AG09319 (cell line): ENCODE measurements at regions not wholly inside any gene's neighbourhood (a gene's known extent, or its start where the extent isn't known, plus 50 kb on each side); places are given as distances from the start of the nearest gene placed in this dataset.

Source experiments
- DNase-seq: peaks from one replicate; pipeline ENCODE4 v3.0.0-alpha.2; 2010; ENCODE audit warnings: low read depth; ENCODE audit errors: extremely low read depth
- TF ChIP-seq, protein P1 (sequence below): IDR thresholded peaks from 2 replicates; pipeline ENCODE4 v1.5.1; 2011; ENCODE audit warnings: low read depth, mild to moderate bottlenecking, inconsistent platforms, low read length, moderate library complexity

DNA sequence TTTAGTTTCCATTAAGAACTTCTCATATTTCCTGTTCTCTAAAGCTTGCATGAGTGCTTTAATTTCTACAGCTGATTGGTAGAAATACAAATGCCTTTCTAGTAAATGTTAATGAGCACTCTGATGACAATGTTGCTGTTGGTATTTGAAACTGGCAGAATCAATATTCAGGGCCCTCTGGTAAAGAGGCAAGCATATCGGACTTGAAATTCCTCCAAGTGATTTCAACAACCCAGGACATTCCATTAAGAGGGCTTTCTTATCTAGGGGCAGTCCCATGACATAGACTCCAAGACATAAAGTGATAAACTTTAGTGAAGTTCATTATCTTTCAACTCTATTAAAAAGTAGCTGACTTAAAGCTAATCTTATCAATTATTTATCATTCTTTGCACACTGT, 83.1 kb upstream of the VCX start:
- no peak for DNase-seq
- TF ChIP-seq, protein P1, sequence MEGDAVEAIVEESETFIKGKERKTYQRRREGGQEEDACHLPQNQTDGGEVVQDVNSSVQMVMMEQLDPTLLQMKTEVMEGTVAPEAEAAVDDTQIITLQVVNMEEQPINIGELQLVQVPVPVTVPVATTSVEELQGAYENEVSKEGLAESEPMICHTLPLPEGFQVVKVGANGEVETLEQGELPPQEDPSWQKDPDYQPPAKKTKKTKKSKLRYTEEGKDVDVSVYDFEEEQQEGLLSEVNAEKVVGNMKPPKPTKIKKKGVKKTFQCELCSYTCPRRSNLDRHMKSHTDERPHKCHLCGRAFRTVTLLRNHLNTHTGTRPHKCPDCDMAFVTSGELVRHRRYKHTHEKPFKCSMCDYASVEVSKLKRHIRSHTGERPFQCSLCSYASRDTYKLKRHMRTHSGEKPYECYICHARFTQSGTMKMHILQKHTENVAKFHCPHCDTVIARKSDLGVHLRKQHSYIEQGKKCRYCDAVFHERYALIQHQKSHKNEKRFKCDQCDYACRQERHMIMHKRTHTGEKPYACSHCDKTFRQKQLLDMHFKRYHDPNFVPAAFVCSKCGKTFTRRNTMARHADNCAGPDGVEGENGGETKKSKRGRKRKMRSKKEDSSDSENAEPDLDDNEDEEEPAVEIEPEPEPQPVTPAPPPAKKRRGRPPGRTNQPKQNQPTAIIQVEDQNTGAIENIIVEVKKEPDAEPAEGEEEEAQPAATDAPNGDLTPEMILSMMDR = no peak

DNA sequence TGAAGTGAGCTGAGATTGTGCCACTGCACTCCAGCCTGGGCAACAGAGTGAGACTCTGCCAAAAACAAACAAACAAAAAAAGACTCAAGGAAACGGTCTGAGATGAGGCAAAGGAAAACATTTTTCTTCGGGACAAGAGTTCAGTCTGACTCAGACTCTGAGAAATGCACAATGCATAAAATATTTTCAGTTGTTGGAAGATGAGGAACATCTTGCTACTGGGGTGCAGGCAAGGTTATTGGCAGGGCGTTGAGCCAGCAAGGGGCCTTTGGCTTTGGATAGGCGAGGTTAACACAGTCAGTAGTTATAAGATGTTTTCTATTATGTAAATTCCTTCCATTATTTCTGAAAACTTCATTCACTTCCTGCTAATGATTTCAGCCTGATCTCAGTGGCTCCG, 96.1 kb upstream of the VCX start:
- TF ChIP-seq, protein P1 = no peak
- no peak for DNase-seq

DNA sequence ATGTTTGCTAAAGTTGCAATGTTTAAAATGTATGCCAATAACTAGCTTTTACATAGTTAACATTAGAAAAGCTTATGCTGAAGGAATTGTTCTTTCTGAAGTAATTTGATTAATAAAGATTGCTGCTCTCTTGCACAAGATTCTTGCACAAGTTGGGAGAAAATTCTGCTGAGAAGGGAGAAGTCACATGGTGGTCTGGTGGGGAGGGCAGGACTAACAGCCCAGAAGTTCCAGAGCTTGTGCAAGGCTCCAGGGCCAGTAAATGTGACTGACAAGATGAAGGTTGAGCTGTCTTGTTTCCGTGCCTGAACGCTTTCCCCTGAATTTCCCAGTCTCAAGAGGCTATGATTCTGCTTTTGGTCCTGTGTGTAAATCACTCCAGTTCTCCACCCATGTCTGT, 112.9 kb upstream of the VCX start:
- TF ChIP-seq, protein P1 = no peak
- DNase-seq = no peak

DNA sequence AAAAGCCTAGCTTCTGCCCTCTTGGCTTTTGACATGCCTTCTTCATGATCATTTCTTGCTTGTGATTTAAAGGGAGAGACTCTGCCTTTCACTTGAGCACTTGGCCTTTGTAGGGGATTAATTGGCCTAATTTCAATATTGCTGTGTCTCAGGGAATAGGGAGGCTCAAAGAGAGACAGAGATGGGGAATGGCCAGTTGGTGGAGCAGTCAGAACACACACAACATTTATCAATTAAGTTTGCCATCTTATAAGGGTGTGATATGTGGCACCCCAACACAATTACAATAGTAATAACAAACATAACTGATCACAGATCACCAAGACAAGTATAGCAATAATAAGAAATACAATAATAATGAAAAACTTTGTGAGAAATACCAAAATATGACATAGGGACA, 122.5 kb upstream of the VCX start:
- DNase-seq = no peak
- TF ChIP-seq, protein P1 = no peak

DNA sequence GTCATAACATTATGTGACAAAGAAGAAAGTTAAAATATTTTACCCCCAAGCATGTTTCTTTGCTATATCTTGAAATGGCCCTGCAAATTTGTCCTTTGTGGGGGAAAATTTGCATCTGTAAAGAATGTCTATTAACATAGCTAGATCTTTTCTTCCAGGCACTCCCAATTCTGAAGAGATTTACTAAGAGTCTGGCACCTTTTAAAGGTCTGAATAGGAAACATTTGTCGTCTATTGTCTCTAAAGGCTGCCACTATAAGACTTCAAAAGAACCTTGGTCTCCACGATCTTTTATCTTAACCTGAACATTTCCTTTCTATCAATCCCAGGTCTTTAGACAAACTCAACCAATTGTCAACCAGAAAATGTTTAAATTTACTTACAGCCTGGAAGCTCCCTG, 128.6 kb upstream of the VCX start:
- DNase-seq = no peak
- TF ChIP-seq, protein P1 = no peak

DNA sequence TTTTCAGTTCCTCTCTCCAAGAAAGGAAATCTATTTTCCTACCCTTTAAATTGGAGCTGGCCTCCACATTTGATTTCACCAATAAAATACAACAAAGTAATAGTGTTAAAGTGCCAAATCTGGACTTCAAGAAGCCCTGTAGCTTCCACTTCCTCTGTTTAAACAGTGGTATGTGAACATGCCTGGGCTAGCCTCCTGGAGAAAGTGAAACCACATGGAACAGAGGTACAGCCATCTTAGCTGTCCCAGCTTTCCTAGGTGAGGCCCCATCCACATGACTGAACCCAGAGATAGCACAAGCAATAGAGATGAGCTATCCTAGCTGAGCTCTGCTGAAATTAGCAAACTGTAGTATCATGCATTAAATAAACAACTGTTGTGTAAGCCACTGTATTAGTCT, 131.8 kb upstream of the VCX start:
- no peak for DNase-seq
- TF ChIP-seq, protein P1 = no peak

- DNase-seq = no peak
- TF ChIP-seq, protein P1 = no peak
These were observed 133.1 kb upstream of the VCX start for GRCh38 chrX:7709845-7710244.
